WTC11 (cell line): ENCODE measurements at regions not wholly inside any gene's neighbourhood (a gene's known extent, or its start where the extent isn't known, plus 50 kb on each side); places are given as distances from the start of the nearest gene placed in this dataset.
A peak's percentile ranks its signal among the peaks of the same experiment; 100 is the strongest.

ENCODE experiments used
- ATAC-seq: fragments of 200-7000 bp; cut with Tn5 transposase; 2 replicates; pipeline ENCODE4 v1.10.0; 2021; ENCODE audit warnings: mild to moderate bottlenecking, moderate library complexity
- CTCF ChIA-PET: fragments of 300-600 bp; sonication (Branson Sonifier 250); formaldehyde crosslinking; loops from one replicate; lab custom pipeline; 2021; ENCODE audit warnings: antibody characterized with exemption; lab: Charles Lee
- POLR2A ChIA-PET: fragments of 350-600 bp; sonication (Branson Sonifier 250); formaldehyde crosslinking; loops from one replicate; lab custom pipeline; 2021; ENCODE audit warnings: antibody characterized with exemption; lab: Charles Lee
- DNase-seq: peaks from one replicate; pipeline ENCODE4 v3.0.0; 2021; ENCODE audit warnings: low spot score
- H3K27ac Mint-ChIP-seq: 2 replicates; pipeline ENCODE4 v1.8.0; 2021; ENCODE audit warnings: mixed read lengths
- H3K27me3 Mint-ChIP-seq: 2 replicates; pipeline ENCODE4 v1.8.0; 2021; ENCODE audit warnings: low read depth, mild to moderate bottlenecking, moderate library complexity, mixed read lengths
- H3K36me3 Mint-ChIP-seq: 2 replicates; pipeline ENCODE4 v1.8.0; 2021; ENCODE audit warnings: mixed read lengths
- H3K4me1 Mint-ChIP-seq: 2 replicates; pipeline ENCODE4 v1.8.0; 2022; ENCODE audit warnings: mixed read lengths
- H3K4me3 Mint-ChIP-seq: 2 replicates; pipeline ENCODE4 v1.8.0; 2021; ENCODE audit warnings: mild to moderate bottlenecking, moderate library complexity, mixed read lengths
- H3K9me3 Mint-ChIP-seq: 2 replicates; pipeline ENCODE4 v1.8.0; 2021; ENCODE audit warnings: mixed read lengths
- ATF1 ChIP-seq: sonication (generic); formaldehyde crosslinking; IDR thresholded peaks from 2 replicates; pipeline ENCODE4 v1.8.1; 2023; ENCODE audit warnings: mild to moderate bottlenecking, moderate library complexity, missing genetic modification reagents
- CREM ChIP-seq: sonication (generic); formaldehyde crosslinking; IDR thresholded peaks from 2 replicates; pipeline ENCODE4 v1.8.1; 2022; ENCODE audit warnings: mild to moderate bottlenecking, missing genetic modification reagents, moderate library complexity
- FOXK1 ChIP-seq: sonication (generic); formaldehyde crosslinking; IDR thresholded peaks from 2 replicates; pipeline ENCODE4 v1.8.0; 2022; ENCODE audit warnings: mild to moderate bottlenecking, moderate library complexity, missing genetic modification reagents
- GABPB1 ChIP-seq: sonication (generic); formaldehyde crosslinking; IDR thresholded peaks from 2 replicates; pipeline ENCODE4 v1.8.1; 2023; ENCODE audit warnings: mild to moderate bottlenecking, missing genetic modification reagents
- IRF2 ChIP-seq: sonication (generic); formaldehyde crosslinking; IDR thresholded peaks from 2 replicates; pipeline ENCODE4 v1.8.0; 2022; ENCODE audit warnings: low read depth, missing genetic modification reagents, borderline replicate concordance
- NFYB ChIP-seq: sonication (generic); formaldehyde crosslinking; conservative IDR thresholded peaks from 2 replicates; pipeline ENCODE4 v1.8.0; 2022; ENCODE audit warnings: low read depth, missing genetic modification reagents
- NR2C2 ChIP-seq: sonication (generic); formaldehyde crosslinking; IDR thresholded peaks from 2 replicates; pipeline ENCODE4 v1.8.0; 2022; ENCODE audit warnings: mild to moderate bottlenecking, missing genetic modification reagents
- PRRX2 ChIP-seq: fragments of 250-450 bp; sonication (Bioruptor Pico); IDR thresholded peaks from 2 replicates; pipeline ENCODE4 v1.8.0; 2021; ENCODE audit warnings: mild to moderate bottlenecking
- TEAD1 ChIP-seq: sonication (generic); formaldehyde crosslinking; IDR thresholded peaks from 2 replicates; pipeline ENCODE4 v1.8.0; 2022; ENCODE audit warnings: mild to moderate bottlenecking, missing genetic modification reagents
- TEAD4 ChIP-seq: sonication (generic); formaldehyde crosslinking; IDR thresholded peaks from 2 replicates; pipeline ENCODE4 v1.8.0; 2022; ENCODE audit warnings: mild to moderate bottlenecking, missing genetic modification reagents
- ZBTB21 ChIP-seq: sonication (generic); formaldehyde crosslinking; IDR thresholded peaks from 2 replicates; pipeline ENCODE4 v1.8.1; 2023; ENCODE audit warnings: mild to moderate bottlenecking, missing genetic modification reagents, borderline replicate concordance
- ZNF138 ChIP-seq: sonication (generic); formaldehyde crosslinking; conservative IDR thresholded peaks from 2 replicates; pipeline ENCODE4 v1.8.1; 2022; ENCODE audit warnings: mild to moderate bottlenecking, moderate library complexity, missing genetic modification reagents
- ZNF232 ChIP-seq: sonication (generic); formaldehyde crosslinking; IDR thresholded peaks from 2 replicates; pipeline ENCODE4 v1.8.0; 2022; ENCODE audit warnings: mild to moderate bottlenecking, missing genetic modification reagents
- TF ChIP-seq, protein P1 (sequence below): sonication (generic); formaldehyde crosslinking; IDR thresholded peaks from 2 replicates; pipeline ENCODE4 v1.8.1; 2022; ENCODE audit warnings: low read depth, missing genetic modification reagents, borderline replicate concordance
- TF ChIP-seq, protein P2 (sequence below): sonication (generic); formaldehyde crosslinking; IDR thresholded peaks from 2 replicates; pipeline ENCODE4 v1.8.0; 2023; ENCODE audit warnings: missing genetic modification reagents
- TF ChIP-seq, protein P3 (sequence below): sonication (generic); formaldehyde crosslinking; IDR thresholded peaks from 2 replicates; pipeline ENCODE4 v1.8.0; 2022; ENCODE audit warnings: mild to moderate bottlenecking, missing genetic modification reagents
- TF ChIP-seq, protein P4 (sequence below): sonication (generic); formaldehyde crosslinking; IDR thresholded peaks from 2 replicates; pipeline ENCODE4 v1.8.0; 2022; ENCODE audit warnings: mild to moderate bottlenecking, missing genetic modification reagents
- TF ChIP-seq, protein P5 (sequence below): sonication (generic); formaldehyde crosslinking; IDR thresholded peaks from 2 replicates; pipeline ENCODE4 v1.8.0; 2022; ENCODE audit warnings: missing genetic modification reagents
- TF ChIP-seq, protein P6 (sequence below): sonication (generic); formaldehyde crosslinking; IDR thresholded peaks from 2 replicates; pipeline ENCODE4 v1.8.1; 2023; ENCODE audit warnings: mild to moderate bottlenecking, missing genetic modification reagents, moderate library complexity
- TF ChIP-seq, protein P7 (sequence below): fragments of 250-450 bp; sonication (Bioruptor Pico); IDR thresholded peaks from 2 replicates; pipeline ENCODE4 v1.9.0; 2021; ENCODE audit warnings: mild to moderate bottlenecking
- TF ChIP-seq, protein P8 (sequence below): sonication (generic); formaldehyde crosslinking; IDR thresholded peaks from 2 replicates; pipeline ENCODE4 v1.8.1; 2022; ENCODE audit warnings: missing genetic modification reagents, borderline replicate concordance

DNA sequence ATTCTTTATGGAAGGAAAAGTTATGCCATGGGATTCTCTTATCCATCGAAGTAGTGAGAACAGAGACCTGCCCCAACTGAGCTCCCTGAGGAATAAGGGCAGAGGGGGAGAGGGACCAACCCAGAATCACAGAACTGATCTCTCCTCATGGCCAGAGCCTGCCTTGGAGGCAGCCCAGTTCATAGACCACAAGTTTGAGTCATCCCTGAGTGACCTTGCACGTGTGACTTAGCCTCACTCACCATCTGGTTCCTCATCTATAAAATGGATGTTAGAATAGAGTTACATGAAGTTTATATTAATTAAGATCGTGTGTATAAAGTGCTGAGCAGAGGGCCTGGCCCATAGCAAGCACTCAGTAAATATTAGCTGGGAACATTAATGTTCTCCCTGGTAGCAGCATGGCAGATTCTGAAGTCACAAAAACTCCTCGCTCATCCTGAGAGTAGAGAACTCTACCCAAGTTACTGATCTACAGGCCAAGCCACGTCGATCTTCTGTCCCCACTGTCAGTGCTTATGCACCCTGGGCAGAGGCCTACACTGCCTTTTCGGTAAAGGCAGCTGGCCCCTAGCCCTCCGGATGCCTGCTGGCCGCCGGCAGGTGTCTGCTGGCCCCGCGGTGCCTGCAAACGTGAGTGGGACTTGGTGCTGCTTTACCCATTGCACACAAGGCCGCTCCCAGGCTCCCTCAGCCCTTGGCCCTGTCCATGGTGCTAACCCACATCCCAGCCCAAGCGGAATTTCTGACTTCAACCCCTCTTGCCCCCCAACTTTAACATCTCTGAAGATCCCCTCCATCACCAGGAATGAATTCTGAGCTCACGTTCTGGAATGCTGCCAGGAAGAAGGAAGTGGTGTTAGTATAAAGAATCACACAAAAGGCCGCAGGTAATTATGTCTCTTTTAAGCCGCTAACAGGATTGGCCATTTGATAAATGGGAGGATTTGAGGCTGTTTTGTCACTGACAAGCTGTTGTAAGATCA lies 61.1 kb upstream of the ARAP3 start:
- H3K27ac Mint-ChIP-seq, result no peak overlapping the region
- H3K4me3 Mint-ChIP-seq, result no peak overlapping the region
- H3K4me1 Mint-ChIP-seq, result peaks cover 19% of the 10 kb centered on the region
- H3K27me3 Mint-ChIP-seq, result no peaks in the 10 kb centered on the region; the same call in 1 of the 2 replicates
- DNase-seq (peak; percentile 84), ATAC-seq (peak; percentile 58)
- no peaks in the 10 kb centered on the region for H3K9me3 Mint-ChIP-seq
- H3K36me3 Mint-ChIP-seq, result no peaks in the 10 kb centered on the region
- POLR2A ChIA-PET, result interaction anchor here (0.6 kb wide), 1 partner anchor 53 kb away, joined by 5 read pairs; no protein-coding TSS in a partner anchor
- CTCF ChIA-PET, result interaction anchor here (1.2 to 1.3 kb wide), 2 partner anchors 11 to 14 kb away, joined by 3 to 4 read pairs; no protein-coding TSS in a partner anchor
- TF ChIP-seq, protein P1, sequence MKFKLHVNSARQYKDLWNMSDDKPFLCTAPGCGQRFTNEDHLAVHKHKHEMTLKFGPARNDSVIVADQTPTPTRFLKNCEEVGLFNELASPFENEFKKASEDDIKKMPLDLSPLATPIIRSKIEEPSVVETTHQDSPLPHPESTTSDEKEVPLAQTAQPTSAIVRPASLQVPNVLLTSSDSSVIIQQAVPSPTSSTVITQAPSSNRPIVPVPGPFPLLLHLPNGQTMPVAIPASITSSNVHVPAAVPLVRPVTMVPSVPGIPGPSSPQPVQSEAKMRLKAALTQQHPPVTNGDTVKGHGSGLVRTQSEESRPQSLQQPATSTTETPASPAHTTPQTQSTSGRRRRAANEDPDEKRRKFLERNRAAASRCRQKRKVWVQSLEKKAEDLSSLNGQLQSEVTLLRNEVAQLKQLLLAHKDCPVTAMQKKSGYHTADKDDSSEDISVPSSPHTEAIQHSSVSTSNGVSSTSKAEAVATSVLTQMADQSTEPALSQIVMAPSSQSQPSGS (CRISPR knock-in tag), result peak; percentile 39; the same call in 1 of the 2 replicates
- TF ChIP-seq NR2C2 (peak; percentile 56; the same call in 1 of the 2 replicates), IRF2 (CRISPR knock-in tag) (peak; percentile 74; the same call in 1 of the 2 replicates), ZBTB21 (CRISPR knock-in tag) (0 out of 2 replicates have a peak, but pooled peaks have one; percentile 67), ATF1 (peak; percentile 70; the same call in 1 of the 2 replicates), TEAD1 (peak; percentile 85; the same call in 1 of the 2 replicates), ZNF232 (CRISPR knock-in tag) (peak; percentile 77; the same call in 1 of the 2 replicates), CREM (CRISPR knock-in tag) (peak; percentile 52; the same call in 1 of the 2 replicates), PRRX2 (no peak), NFYB (CRISPR knock-in tag) (peak; percentile 44; the same call in 1 of the 2 replicates), TEAD4 (CRISPR knock-in tag) (peak; percentile 78), GABPB1 (CRISPR knock-in tag) (no peak), FOXK1 (CRISPR knock-in tag) (peak; percentile 83), ZNF138 (CRISPR knock-in tag) (no peak)
- TF ChIP-seq, protein P2, sequence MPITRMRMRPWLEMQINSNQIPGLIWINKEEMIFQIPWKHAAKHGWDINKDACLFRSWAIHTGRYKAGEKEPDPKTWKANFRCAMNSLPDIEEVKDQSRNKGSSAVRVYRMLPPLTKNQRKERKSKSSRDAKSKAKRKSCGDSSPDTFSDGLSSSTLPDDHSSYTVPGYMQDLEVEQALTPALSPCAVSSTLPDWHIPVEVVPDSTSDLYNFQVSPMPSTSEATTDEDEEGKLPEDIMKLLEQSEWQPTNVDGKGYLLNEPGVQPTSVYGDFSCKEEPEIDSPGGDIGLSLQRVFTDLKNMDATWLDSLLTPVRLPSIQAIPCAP (CRISPR knock-in tag), result peak; percentile 12; the same call in 1 of the 2 replicates
- TF ChIP-seq, protein P3, sequence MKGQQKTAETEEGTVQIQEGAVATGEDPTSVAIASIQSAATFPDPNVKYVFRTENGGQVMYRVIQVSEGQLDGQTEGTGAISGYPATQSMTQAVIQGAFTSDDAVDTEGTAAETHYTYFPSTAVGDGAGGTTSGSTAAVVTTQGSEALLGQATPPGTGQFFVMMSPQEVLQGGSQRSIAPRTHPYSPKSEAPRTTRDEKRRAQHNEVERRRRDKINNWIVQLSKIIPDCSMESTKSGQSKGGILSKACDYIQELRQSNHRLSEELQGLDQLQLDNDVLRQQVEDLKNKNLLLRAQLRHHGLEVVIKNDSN, result peak; percentile 67; the same call in 1 of the 2 replicates
- TF ChIP-seq, protein P4, sequence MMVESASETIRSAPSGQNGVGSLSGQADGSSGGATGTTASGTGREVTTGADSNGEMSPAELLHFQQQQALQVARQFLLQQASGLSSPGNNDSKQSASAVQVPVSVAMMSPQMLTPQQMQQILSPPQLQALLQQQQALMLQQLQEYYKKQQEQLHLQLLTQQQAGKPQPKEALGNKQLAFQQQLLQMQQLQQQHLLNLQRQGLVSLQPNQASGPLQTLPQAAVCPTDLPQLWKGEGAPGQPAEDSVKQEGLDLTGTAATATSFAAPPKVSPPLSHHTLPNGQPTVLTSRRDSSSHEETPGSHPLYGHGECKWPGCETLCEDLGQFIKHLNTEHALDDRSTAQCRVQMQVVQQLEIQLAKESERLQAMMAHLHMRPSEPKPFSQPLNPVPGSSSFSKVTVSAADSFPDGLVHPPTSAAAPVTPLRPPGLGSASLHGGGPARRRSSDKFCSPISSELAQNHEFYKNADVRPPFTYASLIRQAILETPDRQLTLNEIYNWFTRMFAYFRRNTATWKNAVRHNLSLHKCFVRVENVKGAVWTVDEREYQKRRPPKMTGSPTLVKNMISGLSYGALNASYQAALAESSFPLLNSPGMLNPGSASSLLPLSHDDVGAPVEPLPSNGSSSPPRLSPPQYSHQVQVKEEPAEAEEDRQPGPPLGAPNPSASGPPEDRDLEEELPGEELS (CRISPR knock-in tag), result peak; percentile 94
- TF ChIP-seq, protein P5, sequence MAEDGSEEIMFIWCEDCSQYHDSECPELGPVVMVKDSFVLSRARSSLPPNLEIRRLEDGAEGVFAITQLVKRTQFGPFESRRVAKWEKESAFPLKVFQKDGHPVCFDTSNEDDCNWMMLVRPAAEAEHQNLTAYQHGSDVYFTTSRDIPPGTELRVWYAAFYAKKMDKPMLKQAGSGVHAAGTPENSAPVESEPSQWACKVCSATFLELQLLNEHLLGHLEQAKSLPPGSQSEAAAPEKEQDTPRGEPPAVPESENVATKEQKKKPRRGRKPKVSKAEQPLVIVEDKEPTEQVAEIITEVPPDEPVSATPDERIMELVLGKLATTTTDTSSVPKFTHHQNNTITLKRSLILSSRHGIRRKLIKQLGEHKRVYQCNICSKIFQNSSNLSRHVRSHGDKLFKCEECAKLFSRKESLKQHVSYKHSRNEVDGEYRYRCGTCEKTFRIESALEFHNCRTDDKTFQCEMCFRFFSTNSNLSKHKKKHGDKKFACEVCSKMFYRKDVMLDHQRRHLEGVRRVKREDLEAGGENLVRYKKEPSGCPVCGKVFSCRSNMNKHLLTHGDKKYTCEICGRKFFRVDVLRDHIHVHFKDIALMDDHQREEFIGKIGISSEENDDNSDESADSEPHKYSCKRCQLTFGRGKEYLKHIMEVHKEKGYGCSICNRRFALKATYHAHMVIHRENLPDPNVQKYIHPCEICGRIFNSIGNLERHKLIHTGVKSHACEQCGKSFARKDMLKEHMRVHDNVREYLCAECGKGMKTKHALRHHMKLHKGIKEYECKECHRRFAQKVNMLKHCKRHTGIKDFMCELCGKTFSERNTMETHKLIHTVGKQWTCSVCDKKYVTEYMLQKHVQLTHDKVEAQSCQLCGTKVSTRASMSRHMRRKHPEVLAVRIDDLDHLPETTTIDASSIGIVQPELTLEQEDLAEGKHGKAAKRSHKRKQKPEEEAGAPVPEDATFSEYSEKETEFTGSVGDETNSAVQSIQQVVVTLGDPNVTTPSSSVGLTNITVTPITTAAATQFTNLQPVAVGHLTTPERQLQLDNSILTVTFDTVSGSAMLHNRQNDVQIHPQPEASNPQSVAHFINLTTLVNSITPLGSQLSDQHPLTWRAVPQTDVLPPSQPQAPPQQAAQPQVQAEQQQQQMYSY (CRISPR knock-in tag), result no peak
- TF ChIP-seq, protein P6, sequence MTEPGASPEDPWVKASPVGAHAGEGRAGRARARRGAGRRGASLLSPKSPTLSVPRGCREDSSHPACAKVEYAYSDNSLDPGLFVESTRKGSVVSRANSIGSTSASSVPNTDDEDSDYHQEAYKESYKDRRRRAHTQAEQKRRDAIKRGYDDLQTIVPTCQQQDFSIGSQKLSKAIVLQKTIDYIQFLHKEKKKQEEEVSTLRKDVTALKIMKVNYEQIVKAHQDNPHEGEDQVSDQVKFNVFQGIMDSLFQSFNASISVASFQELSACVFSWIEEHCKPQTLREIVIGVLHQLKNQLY, result 0 out of 2 replicates have a peak, but pooled peaks have one; percentile 35
- TF ChIP-seq, protein P7, sequence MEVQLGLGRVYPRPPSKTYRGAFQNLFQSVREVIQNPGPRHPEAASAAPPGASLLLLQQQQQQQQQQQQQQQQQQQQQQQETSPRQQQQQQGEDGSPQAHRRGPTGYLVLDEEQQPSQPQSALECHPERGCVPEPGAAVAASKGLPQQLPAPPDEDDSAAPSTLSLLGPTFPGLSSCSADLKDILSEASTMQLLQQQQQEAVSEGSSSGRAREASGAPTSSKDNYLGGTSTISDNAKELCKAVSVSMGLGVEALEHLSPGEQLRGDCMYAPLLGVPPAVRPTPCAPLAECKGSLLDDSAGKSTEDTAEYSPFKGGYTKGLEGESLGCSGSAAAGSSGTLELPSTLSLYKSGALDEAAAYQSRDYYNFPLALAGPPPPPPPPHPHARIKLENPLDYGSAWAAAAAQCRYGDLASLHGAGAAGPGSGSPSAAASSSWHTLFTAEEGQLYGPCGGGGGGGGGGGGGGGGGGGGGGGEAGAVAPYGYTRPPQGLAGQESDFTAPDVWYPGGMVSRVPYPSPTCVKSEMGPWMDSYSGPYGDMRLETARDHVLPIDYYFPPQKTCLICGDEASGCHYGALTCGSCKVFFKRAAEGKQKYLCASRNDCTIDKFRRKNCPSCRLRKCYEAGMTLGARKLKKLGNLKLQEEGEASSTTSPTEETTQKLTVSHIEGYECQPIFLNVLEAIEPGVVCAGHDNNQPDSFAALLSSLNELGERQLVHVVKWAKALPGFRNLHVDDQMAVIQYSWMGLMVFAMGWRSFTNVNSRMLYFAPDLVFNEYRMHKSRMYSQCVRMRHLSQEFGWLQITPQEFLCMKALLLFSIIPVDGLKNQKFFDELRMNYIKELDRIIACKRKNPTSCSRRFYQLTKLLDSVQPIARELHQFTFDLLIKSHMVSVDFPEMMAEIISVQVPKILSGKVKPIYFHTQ, result no peak
- TF ChIP-seq, protein P8, sequence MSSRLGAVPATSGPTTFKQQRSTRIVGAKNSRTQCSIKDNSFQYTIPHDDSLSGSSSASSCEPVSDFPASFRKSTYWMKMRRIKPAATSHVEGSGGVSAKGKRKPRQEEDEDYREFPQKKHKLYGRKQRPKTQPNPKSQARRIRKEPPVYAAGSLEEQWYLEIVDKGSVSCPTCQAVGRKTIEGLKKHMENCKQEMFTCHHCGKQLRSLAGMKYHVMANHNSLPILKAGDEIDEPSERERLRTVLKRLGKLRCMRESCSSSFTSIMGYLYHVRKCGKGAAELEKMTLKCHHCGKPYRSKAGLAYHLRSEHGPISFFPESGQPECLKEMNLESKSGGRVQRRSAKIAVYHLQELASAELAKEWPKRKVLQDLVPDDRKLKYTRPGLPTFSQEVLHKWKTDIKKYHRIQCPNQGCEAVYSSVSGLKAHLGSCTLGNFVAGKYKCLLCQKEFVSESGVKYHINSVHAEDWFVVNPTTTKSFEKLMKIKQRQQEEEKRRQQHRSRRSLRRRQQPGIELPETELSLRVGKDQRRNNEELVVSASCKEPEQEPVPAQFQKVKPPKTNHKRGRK (CRISPR knock-in tag), result peak; percentile 71; the same call in 1 of the 2 replicates
